ENCODE measurements at regions not wholly inside any gene's neighbourhood (a gene's known extent, or its start where the extent isn't known, plus 50 kb on each side); places are given as distances from the start of the nearest gene placed in this dataset.

- TF ChIP-seq CTCF (IDR thresholded peaks at IDR 0.05), result no peak
- no peak for TF ChIP-seq POLR2A (IDR thresholded peaks at IDR 0.05)
Observed at GRCh38 chr12:92085736-92086040, 60.0 kb downstream of the BTG1 start.

All from heart left ventricle (tissue), 13 donors.